ENCODE measurements at regions not wholly inside any gene's neighbourhood (a gene's known extent, or its start where the extent isn't known, plus 50 kb on each side); places are given as distances from the start of the nearest gene placed in this dataset.

- Mint-ChIP-seq H3K27me3 (peaks cover 11% of the 10 kb centered on the region), H3K4me3 (no peak overlapping the region), H3K36me3 (ENCODE audit: low read depth) (no peaks in the 10 kb centered on the region), H3K9me3 (no peaks in the 10 kb centered on the region), H3K27ac (no peak overlapping the region), H3K4me1 (no peaks in the 10 kb centered on the region)
- intact Hi-C loops (cut with micrococcal nuclease): no loop called here
- POLR2A ChIA-PET: no interaction called here
- TF ChIP-seq CTCF (IDR thresholded peaks at IDR 0.05): no peak
- CTCF ChIA-PET: no interaction called here
- DNase-seq (no peak), ATAC-seq (ENCODE audit: low read depth) (no peak)
Observed at GRCh38 chr10:43891241-43891640, 242.6 kb upstream of the ZNF32 start.

- no peak for DNase-seq
- POLR2A ChIA-PET: no interaction called here
- Mint-ChIP-seq H3K4me3 (no peak overlapping the region), H3K27me3 (peaks cover 11% of the 10 kb centered on the region), H3K9me3 (no peaks in the 10 kb centered on the region), H3K4me1 (no peaks in the 10 kb centered on the region), H3K27ac (no peak overlapping the region), H3K36me3 (ENCODE audit: low read depth) (no peaks in the 10 kb centered on the region)
- ATAC-seq (ENCODE audit: low read depth): no peak
- CTCF ChIA-PET: no interaction called here
- intact Hi-C loops (cut with micrococcal nuclease): no loop called here
- no peak for TF ChIP-seq CTCF (IDR thresholded peaks at IDR 0.05)
Observed at GRCh38 chr10:43890124-43890523, 241.4 kb upstream of the ZNF32 start.

GRCh38 chr10:43888586-43888985, 239.9 kb upstream of the ZNF32 start:
- POLR2A ChIA-PET: no interaction called here
- no peaks in the 10 kb centered on the region for H3K4me1 Mint-ChIP-seq
- intact Hi-C loops (cut with micrococcal nuclease): no loop called here
- CTCF ChIA-PET: no interaction called here
- DNase-seq (no peak), ATAC-seq (ENCODE audit: low read depth) (no peak)
- no peaks in the 10 kb centered on the region for H3K36me3 Mint-ChIP-seq (ENCODE audit: low read depth)
- H3K9me3 Mint-ChIP-seq: no peaks in the 10 kb centered on the region
- H3K27me3 Mint-ChIP-seq: peaks cover 11% of the 10 kb centered on the region
- no peak overlapping the region for H3K4me3 Mint-ChIP-seq
- H3K27ac Mint-ChIP-seq: no peak overlapping the region
- TF ChIP-seq CTCF (IDR thresholded peaks at IDR 0.05): no peak

GRCh38 chr10:43885842-43886241, 237.2 kb upstream of the ZNF32 start:
- no peak for TF ChIP-seq CTCF (IDR thresholded peaks at IDR 0.05)
- no peak overlapping the region for H3K4me3 Mint-ChIP-seq
- no peaks in the 10 kb centered on the region for H3K36me3 Mint-ChIP-seq (ENCODE audit: low read depth)
- H3K27me3 Mint-ChIP-seq: peaks cover 4% of the 10 kb centered on the region
- ATAC-seq (ENCODE audit: low read depth) (no peak), DNase-seq (no peak)
- CTCF ChIA-PET: no interaction called here
- no peaks in the 10 kb centered on the region for H3K4me1 Mint-ChIP-seq
- intact Hi-C loops (cut with micrococcal nuclease): no loop called here
- POLR2A ChIA-PET: no interaction called here
- H3K27ac Mint-ChIP-seq: no peak overlapping the region
- no peaks in the 10 kb centered on the region for H3K9me3 Mint-ChIP-seq

- Mint-ChIP-seq H3K4me3 (no peak overlapping the region), H3K27ac (no peak overlapping the region), H3K36me3 (ENCODE audit: low read depth) (no peaks in the 10 kb centered on the region), H3K9me3 (no peaks in the 10 kb centered on the region), H3K4me1 (no peaks in the 10 kb centered on the region), H3K27me3 (peaks cover 4% of the 10 kb centered on the region)
- ChIA-PET POLR2A (no interaction called here), CTCF (no interaction called here)
- intact Hi-C loops (cut with micrococcal nuclease): no loop called here
- no peak for TF ChIP-seq CTCF (IDR thresholded peaks at IDR 0.05)
- ATAC-seq (ENCODE audit: low read depth): no peak
- no peak for DNase-seq
Observed at GRCh38 chr10:43885252-43885651, 236.6 kb upstream of the ZNF32 start.
